NCI-H1436 (cell line): ENCODE measurements at regions not wholly inside any gene's neighbourhood (a gene's known extent, or its start where the extent isn't known, plus 50 kb on each side); places are given as distances from the start of the nearest gene placed in this dataset.

Experiments used
- DNase-seq: peaks from one replicate; lab custom pipeline; 2025; lab: John Stamatoyannopoulos, UW

DNA sequence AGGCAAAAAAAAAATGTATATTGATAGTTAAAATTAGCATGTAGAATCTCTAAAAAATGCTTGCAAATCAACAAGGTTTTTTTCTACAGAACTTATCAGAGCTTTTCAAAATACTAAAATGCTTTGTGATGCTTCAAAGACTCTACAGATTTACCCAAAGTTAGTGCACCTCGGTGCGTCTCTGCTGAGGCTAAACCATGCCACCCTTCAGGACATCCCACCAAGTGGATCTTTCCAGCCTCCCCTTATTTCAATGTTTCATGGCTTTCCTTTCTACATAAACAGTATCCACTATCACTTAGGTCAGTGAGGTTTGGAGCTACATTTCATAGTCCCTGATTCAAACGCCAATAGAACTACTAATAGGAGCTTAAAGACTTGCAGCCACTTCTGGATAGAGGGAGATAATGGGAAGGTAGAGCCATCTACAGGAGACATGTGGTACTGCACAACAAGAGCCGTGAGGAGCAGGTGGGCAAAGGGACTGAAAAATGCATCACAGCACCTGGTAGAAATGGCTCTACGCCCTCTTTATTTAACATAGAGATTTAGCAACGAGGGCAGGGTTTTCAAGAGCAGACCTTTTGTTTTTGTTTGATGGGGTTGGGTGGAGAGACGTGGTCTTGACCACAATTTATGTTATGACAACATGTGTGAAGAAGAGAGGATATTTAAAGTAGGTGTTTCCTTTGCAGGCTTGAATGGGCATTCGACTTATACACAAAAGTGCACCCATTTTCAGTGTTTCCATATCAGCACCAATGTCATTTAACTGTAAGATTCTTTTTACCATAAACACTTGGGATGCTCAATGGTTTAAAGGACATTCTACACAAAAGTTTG lies 56.1 kb upstream of the SLC35G4 start:
- DNase-seq = peak; percentile 10

DNA sequence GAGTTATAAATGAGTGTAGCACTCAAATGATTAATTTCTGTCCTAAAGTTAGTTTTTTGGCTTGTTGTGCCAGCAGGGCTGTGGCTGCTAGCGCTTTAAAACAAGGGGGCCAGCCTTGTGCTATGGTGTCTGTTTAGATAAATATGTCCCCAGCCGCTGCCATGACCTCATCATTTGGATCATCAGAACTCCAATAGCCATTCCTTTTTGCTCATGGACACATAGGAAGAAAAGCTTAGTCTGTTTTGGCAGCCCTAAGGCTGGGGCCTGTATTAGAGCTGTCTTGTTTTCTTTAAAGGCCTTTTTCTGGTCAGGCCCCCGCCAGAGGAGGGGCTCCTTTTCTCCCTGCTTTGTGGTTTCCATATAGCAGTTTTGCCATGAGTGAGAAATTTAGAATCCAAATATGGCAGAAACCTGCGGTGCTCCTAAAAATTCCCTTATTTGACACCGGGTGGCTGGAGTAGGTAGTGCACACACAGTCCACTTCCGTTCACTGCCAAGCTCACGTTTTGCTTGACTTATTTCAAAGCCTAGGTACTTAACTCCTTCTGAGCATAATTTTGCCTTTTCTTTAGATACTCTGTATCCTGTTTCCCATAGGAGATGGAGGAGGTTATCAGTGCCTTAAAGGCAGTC lies 60.4 kb upstream of the SLC35G4 start:
- DNase-seq = no peak

DNA sequence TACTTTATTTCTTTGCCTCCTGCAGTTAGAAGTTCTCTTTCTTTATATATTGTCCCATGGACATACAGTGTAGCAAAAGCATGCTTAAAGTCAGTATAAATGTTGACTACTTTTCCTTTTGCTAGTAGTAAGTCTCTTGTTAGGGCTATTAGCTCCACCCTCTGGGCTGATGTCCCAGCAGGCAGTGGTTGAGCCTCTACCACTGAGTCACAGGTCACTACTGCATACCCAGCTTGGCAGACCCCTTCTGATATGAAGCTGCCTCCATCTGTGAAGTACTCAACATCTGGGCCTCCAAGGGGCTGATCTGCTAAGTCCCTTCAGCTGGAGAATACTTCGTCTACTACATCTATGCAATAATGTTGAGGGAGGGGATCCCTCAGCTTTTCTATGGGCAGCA lies 61.0 kb upstream of the SLC35G4 start:
- DNase-seq = no peak

DNA sequence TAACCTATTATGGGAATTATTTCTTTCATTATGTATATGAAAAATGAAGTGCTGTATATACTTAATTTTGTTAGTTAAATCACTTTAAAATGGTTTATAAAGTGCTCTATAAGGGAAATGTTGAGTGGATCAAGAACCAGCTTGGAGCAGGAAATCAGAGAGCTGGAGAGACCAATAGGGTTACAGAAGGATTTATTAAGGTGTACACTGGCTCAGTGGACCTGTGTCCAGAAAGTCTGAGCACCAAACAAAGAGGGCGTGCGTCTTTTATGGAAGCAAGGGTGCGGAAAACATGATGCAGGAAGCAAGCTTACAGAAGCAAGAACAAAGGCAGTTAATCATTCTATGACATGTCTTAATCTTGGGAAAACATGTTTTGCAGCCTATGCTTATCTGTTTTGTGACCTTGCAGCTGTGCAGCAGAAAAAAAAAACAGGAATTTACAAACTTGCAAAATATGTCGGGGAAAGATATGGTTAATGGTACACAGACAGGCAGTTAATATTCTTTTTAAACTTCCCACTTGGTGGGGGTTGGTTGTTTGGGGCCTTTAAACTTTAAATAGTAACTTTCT lies 65.2 kb upstream of the SLC35G4 start:
- DNase-seq = no peak

DNA sequence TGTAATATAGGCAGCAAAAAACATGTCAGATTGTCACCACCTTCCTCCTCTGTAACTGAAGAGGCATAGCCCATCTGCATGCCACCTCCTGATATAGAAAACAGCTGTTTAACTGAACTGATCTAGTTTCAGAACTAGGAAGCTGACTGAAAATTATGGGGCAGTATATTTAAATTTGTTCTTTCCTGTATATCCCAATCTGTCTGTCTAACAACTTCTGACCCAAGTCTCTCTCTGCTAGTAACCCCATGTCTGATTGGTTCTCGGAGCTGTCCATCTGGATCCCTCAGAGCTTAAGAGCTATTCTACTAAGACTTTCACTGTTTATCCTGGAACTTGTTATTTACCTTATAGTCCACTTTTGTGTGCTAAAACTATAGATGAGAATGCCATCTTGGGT lies 68.2 kb upstream of the SLC35G4 start:
- DNase-seq = no peak

DNA sequence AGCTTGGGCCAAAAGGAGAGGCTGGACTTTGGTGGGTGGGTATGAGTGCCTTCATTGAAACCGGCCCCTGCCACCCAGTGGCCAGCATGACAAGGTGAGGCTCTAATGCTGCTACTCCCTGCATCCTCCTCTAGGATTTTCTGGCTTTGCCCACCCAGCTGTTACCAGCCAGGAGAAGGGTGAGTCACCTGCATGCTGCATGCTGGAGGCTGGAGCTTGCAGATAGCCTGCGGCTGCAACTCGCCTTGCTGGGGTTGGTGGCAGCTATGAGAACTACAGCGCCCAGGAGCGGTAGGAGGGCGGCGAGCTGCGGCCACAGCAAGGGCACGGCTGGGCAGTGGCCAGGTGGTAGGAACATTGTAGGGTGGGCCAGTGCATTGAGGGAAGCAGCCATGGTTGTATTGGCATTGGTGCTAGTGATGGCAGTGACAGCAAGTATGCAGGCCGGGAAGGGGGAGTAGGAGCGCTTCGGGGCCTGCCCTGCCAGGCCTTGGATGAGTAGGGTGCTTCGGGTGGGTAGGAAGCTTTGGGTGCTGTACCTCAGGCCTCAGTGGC lies 75.4 kb upstream of the SLC35G4 start:
- no peak for DNase-seq

DNA sequence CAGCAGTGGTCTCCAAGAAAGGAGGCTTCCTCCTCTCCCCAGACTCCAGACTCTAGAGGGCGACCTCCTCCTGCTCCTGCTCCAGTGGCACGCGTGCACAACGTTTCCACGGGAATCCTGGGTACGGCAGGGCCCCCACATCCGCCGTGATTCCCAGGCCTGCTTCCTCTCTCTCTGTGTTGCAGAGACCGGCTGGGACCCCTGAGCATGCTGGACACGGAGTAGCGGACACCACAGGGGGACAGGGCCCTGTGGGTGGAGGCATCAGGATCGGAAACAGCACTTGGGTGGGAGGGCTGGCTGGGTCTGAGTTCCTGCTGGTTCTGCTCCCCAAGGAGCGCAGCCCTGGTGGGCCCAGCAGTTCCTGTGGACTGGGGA lies 75.9 kb upstream of the SLC35G4 start:
- DNase-seq = no peak

DNA sequence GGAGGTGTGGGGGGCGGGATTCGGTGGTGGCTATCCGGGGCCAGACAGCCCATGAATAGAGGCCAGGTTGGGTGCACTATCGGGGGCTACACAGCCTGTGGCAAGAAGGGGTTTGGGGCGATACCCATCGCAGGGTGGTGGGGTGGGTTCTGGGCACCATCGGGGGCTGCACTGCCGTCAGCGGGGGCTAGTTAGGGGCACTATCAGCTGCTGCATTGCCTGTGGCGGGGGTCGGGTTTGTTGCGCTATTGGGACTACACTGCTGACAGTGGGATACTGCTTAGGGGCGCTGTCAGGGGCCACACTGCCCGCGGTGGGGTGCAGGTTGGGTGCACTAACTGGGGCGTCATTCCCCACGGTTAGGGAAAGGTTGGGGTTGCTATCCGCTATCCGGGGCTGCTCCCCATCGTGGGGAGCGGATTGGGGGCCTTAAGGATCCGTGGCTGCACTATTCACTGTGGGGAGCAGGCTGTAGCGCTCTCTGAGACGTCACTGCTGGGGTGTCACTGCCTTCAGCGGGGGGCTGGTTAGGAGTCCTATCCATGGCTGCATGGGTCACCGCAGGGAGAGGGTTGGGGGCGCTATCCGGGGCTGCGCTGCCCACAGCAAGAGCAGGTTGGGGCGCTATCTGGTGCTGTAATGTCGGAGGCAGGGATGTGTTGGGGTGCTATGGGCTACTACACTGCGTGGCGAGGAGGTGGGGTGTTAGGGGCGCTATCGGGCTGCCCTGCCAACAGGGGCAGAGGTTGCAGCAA lies 76.5 kb upstream of the SLC35G4 start:
- DNase-seq = no peak

DNA sequence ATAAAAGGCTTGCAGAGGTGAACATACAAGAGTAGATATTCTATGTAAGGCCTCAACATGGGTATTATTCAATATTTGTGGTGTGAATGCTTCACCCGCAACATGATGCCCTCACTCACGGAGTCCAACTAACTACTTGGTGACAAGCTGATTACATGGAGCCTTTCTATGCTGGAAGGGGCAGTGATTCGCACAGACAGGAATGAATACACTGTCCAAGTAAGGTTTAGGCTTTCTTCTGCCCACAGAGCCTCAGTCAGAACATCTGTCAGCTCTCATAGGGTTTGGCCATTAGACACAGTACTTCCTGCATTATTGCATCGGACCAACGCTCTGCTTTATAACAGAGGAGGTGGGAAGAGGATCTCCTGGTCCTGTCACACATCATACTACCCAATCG lies 80.3 kb upstream of the SLC35G4 start:
- DNase-seq = no peak

DNA sequence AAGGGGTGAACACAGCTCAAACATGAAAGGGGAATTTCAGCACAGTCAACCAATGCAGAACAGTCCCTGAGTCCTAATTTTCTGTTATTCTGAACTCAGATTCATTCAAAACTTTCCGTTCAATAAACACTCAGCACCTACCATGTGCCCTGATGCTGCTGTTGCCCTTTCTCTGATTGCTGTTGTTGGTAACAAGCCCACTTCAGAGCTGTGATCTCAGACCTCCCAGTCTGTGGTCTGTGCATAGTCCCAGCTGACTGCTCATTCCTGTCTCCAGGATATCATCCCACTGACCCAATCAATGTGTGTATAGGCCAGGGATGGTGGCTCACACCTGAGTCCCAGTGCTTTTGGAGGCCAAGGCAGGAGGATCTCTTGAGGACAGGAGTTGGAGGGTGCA lies 82.7 kb upstream of the SLC35G4 start:
- no peak for DNase-seq

DNA sequence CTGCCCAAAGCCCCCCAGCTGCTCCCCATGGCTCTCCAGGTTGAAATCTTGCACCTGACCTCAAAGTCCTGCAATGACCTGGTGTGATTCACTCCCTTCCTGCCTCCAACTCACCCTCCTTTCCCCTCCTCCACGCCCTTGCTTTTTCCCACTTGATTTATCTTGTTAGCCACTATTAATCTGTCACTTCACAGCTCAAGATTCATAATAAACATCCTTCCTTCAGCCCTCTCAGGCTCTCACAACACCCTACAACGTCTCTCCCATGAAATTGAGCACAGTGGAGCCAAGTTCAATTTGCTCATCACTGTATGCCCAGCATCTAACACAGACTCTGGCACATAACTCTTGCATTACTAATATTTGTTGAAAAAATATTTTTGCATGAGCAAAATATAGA lies 85.6 kb upstream of the SLC35G4 start:
- DNase-seq = no peak

DNA sequence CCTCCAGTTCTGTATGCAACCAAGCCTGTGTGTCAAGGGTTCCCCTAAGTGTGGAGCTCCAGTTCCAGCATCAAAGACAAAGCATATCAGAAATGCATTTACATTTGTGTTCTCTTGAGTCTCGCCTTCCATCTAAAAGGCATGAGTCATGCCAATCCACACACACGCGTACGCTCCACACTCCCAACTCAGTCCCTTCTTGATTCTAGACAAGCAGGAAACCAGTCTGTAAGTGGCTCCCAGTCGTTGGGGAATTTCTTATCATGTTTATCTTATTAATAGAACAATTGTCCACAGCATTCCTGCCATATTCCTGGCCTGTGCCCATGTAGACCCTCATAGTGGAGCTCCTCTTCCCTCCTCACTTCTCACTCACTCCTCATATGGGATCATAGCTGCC lies 86.4 kb upstream of the SLC35G4 start:
- no peak for DNase-seq

DNA sequence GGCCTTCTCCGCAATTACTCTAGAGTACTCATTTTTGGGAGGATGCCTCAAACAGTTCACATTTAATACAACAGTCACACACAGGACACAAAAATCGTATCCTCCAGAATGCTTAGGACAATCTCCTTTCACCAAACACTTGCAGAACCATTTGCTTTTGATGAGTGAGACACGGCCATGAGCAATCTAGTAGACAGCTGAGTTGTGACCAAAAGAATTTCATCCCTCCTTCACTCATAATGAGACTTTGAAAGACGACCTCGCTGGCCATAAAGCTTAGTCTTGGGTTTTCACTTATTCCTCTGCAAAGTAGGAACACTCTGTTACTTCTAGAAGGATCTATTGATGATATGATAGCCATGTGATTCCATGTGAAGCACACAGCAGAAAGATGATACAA lies 87.5 kb upstream of the SLC35G4 start:
- DNase-seq = no peak

DNA sequence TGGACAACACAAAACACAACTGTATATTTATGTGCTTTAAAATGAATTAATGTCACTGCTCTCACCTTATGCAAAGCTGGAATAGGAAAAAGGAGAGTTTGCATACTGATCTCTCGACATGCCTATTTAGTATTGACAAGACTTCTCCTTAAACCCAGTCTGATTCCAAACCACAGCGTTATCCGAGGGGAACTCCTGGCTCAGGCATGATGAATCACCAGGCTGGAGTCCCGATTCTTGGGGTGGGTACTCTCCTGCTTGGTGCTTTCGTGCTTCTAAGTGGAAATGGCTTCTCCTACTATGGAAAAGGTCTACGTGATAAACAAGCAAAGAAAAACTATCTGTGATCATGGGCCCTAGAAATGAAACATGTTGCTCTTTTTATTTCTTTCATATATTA lies 88.9 kb upstream of the SLC35G4 start:
- no peak for DNase-seq

DNA sequence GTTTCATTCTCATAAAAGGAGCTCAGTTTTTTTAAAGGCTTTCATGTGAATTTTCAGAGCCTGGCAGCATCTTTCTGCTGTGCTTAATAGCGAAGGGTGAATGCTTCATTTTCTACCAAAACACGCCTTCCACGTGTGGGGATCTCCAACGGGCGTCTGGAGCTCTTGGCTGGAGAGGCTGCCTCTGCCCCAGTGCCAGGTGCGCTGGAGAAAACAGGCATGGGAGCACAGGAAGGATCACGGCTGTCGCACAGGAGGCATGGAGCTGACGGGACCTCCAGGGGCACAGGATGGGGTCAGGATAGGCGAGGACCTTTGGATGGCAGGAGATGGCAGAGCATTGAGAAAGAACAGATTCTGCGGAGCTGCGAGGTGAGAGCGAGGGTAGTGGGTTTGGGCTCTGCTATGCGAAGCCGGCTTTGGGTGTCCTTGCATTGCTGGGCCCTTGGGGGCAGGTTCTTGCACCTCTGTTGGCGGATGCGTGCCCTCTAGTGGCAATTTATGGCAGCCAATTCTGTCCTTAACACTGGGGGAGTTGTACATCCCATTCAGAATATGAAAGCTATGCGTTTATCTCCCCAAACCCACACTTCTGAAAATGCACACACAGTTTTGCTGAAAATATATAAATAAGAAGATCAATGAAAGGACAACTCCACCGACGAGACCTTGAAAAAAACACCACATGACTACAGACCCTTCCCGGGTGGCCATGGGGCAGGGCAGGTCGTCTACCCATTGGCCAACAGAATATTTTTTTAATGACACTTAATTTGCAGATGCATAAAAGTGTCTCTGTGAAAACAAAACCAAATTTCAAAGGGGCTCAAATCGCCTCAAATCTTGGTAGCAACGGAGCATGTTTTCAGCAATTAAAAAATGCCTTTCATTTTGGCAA lies 90.4 kb upstream of the SLC35G4 start:
- peak; percentile 1 for DNase-seq

DNA sequence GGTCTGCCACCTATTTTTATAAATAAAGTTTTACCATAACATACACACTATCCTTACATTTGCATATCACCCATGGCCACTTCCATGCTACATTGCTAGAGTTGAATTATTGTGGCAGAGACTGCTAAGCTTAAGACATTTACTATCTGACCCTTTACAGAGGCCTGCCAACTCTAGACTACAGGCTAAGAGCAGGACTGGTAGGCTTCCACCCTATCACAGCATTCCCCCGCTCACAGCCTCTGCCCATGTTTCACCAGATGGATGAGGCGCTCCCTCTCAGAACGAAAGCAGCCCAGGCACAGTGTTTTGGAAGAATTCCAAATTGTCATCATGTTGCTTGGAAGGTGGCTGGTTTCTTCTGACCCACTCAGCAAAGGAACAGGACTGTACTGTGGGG lies 91.7 kb upstream of the SLC35G4 start:
- no peak for DNase-seq

DNA sequence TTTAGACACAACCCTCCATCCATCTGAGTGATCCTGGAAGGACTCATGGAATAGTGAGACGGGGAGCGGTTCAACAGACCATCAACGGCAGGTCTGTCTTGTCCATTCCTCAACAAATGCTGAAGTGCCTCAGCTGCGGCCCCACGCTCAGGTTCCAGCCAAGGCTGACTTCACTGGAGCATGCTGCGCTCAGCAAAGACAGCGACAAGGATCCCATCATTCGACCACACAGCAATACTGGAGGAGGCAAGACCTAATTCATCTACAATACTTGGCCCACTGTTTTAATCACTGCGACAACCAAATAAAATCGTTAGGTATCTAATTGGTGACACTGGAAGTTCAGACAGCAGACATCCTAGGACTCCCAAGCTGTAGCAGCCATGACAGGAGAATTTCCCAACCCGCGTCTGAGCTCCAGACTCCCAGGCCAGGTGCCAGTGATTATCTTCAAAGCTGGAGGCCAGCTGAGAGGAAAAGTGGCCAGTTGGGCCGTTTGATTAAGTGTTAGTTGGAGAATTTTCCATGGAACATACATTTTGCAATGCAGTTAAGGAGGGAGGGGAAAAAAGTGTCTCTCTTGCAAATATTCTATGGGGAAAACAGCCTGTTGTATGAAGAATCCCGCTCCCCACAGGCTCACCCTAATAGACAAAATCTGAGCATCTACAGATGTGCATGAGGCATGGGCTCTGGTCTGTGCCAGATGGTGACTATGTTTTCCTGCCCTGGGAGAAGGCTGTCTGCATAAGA lies 92.5 kb upstream of the SLC35G4 start:
- no peak for DNase-seq

DNA sequence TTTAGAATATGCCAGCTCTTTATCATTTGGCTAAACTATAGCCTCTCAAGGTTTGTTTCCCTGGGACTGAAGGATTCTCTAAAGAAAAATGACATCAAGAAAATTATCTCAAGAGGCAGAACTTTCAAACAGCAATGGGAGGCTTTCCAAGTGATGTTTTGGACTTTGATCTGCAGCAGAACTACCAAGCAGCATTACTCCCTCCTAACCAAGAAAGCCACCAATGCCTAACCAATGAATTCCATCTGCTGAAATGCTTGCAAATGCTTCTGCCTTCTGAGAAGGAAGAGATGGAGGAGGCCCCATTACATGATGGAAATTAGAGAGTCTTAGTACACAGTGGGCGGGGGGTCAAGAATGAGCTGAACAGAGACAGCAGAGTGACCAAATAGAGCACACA lies 95.1 kb upstream of the SLC35G4 start:
- DNase-seq = no peak

DNA sequence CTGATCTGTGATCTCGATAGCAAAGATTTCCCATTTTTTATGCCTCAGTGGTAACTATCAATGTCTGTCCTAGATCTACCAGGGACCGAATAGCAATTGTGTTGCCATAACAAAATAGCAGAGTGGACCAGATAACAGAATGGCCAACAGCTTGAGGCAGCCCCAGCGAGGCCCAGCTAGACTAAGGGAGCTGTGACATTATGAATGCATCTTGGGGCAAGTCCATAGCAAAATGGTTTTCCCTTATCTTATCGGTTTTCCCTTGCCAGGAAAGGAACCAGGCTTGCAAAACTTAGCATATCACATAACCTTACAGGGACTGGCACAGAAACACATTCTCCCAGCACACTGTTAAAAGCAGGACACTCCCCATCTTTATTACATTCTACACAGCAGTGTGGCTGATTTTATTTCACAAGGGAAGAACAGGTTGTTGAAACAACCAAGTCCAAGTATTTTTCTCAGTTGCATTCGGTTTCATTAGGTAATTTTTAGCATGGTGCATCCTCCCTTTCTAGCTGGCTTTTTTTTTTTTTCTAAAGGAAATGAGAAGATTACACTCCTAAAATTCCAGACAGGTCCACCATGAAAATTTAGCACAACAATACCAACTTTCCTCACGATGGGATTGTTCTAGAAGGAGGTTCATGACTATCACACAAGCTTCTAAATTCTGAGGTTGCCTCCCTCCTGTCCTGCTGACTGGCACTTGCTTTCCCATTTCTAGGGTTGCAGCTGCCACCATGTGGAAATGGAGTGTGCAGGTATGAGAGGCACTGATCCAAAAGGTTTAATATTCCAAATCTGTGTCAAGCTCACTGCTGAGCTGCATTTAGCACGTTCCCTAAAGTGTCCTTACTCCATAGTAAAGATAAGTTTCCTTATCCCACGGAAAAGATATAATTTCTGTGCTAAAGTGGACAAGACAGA lies 97.0 kb upstream of the SLC35G4 start:
- no peak for DNase-seq
